Fibroblast of pulmonary artery (primary cell): ENCODE measurements at regions not wholly inside any gene's neighbourhood (a gene's known extent, or its start where the extent isn't known, plus 50 kb on each side); places are given as distances from the start of the nearest gene placed in this dataset.

ENCODE experiments used
- DNase-seq: peaks from one replicate; pipeline ENCODE4 v3.0.0-alpha.2; 2010; ENCODE audit warnings: low read depth
- H3K4me3 ChIP-seq: replicated peaks from 2 replicates; pipeline ENCODE4 v1.5.1; 2011; ENCODE audit warnings: low read depth, mild to moderate bottlenecking, control low read depth, low read length, moderate library complexity
- TF ChIP-seq, protein P1 (sequence below): IDR thresholded peaks from 2 replicates; pipeline ENCODE4 v1.5.1; 2011; ENCODE audit warnings: mild to moderate bottlenecking, control low read depth, low read length, inconsistent platforms; ENCODE audit errors: missing control alignments

DNA sequence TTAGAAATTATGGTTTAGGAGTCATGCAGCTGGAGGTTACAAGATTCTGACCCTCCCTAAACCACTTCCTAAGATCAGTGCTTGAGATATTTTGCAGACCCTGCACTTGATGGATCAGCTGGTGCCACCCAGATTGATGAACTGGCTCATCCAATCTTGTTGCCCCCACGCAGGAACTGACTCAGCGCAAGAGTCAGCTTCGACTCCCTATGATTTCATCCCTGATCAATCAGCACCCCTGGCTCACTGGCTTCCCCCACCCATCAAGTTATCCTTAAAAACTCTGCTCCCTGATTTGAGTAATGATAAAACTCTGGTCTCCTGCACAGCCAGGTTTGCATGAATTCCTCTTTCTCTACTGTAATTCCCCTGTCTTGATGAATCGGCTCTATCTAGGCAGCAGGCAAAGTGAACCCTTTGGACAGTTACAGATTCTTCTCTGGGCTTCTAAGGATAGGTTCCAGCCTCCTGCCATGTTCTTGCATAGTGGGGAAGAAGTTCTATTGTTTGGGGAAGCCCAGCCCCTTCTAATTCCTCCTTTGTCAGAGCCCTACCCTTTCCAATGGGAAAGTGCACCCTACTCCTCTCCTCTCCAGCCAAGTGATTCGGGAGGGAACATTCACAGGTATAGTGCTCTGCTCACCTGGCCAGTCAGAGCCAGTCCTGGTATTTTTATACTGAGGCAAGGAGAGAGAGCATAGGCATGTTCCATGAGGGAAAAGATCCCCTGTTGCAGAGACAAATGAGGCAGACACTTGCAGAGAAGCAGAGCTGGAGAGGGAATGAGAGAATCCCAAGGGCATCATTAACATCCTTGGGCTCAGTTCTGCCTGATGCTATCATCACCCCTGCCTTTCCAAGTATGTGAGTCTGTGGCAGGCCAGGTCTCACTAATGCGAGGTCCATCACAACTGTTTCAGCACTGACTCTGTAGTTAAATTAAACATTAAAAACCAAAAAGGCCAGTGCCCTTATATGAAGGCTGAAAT, 224.4 kb upstream of the GALNT17 start:
- DNase-seq: no peak

DNA sequence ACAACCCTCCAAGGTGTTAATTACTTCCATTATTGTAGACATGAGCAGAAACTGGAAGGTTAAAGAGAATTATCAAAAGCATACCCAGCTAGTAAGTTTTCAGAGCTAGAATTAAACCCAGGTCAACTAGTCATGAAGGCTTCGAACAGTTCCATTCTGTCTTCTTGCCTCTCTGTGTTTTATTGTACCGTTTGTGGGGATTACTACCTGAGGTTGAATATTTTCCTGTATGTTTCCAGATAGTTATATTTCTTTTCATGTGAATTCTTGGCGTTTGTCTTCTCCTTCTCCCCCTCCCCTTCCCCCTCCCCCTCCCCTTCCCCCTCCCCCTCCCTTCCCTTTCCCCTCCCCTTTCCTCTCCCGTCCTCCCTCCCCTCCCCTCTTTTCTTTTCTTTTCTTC, 218.0 kb upstream of the GALNT17 start:
- TF ChIP-seq, protein P1, sequence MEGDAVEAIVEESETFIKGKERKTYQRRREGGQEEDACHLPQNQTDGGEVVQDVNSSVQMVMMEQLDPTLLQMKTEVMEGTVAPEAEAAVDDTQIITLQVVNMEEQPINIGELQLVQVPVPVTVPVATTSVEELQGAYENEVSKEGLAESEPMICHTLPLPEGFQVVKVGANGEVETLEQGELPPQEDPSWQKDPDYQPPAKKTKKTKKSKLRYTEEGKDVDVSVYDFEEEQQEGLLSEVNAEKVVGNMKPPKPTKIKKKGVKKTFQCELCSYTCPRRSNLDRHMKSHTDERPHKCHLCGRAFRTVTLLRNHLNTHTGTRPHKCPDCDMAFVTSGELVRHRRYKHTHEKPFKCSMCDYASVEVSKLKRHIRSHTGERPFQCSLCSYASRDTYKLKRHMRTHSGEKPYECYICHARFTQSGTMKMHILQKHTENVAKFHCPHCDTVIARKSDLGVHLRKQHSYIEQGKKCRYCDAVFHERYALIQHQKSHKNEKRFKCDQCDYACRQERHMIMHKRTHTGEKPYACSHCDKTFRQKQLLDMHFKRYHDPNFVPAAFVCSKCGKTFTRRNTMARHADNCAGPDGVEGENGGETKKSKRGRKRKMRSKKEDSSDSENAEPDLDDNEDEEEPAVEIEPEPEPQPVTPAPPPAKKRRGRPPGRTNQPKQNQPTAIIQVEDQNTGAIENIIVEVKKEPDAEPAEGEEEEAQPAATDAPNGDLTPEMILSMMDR: no peak
- H3K4me3 ChIP-seq: no peak overlapping the region
- DNase-seq: no peak

More for the DNA sequence above, 224.4 kb upstream of the GALNT17 start:
- no peak overlapping the region for H3K4me3 ChIP-seq
- TF ChIP-seq, protein P1: no peak

DNA sequence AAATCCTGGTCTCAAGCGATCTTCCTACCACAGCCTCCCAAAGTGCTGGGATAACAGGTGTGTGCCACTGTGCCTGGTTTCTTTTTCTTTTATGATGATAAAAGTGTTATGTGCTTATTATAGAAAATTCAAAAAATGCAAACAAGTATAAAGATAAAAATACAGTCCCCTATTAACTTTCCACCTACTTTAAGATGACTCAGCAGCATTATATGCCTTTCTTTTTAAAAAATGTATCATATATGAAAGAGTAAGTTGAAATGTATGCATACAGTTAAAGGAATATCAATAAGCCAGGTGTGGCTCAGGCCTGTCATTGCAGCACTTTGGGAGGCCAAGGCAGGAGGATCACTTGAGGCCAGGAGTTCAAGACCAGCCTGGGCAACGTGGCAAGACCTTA, 216.9 kb upstream of the GALNT17 start:
- TF ChIP-seq, protein P1: no peak
- no peak overlapping the region for H3K4me3 ChIP-seq
- no peak for DNase-seq

DNA sequence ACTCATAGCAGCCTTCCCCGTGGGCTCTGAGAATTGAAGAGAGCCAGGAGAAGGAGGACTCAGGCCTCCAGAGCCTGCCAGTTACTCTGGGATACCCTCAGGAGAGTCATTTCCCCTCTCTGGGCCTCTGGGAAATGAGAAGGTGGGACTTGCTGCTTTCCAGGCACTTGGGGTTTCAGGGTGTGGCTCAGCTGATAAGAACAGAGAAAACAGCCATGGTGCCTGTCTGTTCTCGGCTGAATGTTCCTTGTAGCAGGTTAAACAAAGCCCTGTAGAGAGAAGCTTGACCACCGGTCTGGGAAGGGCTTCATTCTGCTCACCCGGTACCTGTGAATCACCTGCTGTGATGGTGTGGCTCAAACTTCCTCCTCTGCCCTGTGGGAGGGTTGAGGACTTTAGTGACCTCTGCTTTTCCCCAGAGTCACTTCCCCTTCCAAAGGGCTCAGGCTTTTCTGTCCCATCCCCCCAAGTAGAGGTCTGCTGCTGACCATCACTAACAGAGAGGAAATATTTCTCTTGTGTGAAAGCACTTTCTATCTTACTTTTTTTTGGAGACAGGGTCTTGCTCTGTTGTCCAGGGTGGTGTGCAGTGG, 212.4 kb upstream of the GALNT17 start:
- H3K4me3 ChIP-seq: no peak overlapping the region
- TF ChIP-seq, protein P1: no peak
- DNase-seq: no peak

DNA sequence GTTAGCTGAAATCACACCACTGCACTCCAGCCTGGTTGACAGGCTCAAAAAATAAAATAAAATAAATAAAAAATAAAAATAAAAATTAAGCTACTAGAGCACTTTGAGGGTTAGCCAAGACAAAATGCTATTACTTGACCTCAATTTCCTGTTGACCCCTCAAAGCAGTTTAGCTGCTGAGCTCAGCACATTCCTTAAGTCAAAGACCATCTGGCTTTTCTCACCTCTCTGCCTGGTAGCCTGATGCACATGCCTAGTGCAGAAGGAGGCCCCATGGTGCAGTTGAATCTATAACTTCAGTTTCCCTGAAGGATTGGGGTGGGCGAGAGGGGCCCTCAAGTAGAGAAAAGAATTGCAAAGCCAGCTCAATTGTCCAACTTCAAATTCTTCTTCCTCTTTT, 211.1 kb upstream of the GALNT17 start:
- H3K4me3 ChIP-seq: no peak overlapping the region
- TF ChIP-seq, protein P1: no peak
- no peak for DNase-seq

DNA sequence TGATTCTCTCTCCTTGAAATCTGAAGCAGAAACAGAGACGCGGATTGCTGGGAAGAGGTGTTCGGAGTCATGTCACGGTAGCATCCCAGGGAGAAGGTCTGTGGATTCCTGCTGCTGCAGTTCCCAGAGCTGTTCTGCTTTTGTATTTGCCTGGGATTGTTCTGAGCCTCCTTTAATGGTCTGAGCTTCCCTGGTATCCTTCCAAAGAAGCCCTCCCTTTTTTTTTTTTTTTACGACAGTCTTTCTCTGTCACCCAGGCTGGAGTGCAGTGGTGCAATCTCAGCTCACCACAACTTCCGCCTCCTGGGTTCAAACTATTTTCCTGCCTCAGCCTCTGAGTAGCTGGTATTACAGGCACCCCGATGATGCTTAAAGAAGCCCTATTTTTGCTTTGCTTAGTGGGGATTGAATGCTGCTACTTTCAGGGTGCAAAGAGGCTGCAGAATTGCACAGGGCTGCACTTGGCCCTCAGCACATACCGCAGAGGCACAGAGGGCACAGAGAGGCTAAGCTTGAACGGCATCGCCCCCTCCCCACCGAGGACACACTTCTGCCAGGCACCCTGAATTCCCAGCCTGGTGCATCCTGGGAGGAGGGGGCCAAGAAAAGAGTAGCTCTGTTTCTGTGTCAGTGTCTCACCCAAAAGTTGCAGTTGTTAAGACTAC, 208.6 kb upstream of the GALNT17 start:
- no peak for DNase-seq
- TF ChIP-seq, protein P1: no peak
- H3K4me3 ChIP-seq: no peak overlapping the region
